K562 (cell line): ENCODE measurements at regions not wholly inside any gene's neighbourhood (a gene's known extent, or its start where the extent isn't known, plus 50 kb on each side); places are given as distances from the start of the nearest gene placed in this dataset.

ENCODE experiments used
- ZNF589 ChIP-seq: fragments of 200-800 bp; sonication (Bioruptor generic); IDR thresholded peaks from 2 replicates; pipeline ENCODE4 v1.6.1; 2016; ENCODE audit warnings: low read depth, missing genetic modification characterization, missing compliant biosample characterization
- ZNF699 ChIP-seq: fragments of 250-450 bp; sonication (Bioruptor Pico); IDR thresholded peaks from 2 replicates; pipeline ENCODE4 v1.8.0; 2021; ENCODE audit warnings: mild to moderate bottlenecking, moderate library complexity; ENCODE audit not compliant: insufficient replicate concordance

DNA sequence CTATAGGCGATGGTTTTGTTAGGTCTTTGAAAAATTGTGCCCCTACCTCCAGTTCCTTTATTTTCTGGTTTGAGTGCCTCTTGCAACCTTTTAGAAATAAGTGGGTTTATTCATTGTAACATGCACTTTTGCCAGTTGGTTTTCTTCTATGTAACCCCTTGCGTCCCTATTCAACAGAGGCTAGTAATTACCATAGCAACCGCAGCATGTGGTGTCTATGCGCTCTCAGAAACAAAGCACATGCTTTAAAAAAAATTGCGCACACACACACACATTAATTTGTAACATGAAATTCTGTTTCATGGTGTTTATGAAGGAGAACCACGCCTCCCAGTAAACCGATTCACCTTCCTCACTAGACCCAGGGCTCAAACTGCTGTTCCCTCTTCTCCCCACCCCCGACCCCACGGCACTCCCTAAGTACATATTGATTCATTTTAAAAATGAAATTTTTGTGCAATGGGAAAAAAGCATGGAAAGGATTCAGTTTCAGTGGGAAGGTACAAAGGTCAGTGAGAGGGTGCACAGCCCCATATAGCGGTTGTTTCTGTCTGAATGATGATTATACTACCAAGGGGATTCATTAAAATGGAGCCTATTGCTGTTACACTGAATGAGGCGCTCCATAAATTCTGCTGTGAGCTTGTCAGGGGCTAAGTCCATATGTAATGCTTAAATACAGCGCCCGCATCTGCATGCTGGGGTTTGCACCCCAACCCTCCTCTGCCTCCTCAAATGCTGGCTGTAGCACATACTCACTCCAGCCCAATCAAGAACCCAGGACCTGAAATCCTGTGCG, 206.9 kb downstream of the ICOS start:
- TF ChIP-seq ZNF589 (CRISPR knock-in tag) (no peak), ZNF699 (CRISPR knock-in tag) (no peak)
